ENCODE measurements at regions not wholly inside any gene's neighbourhood (a gene's known extent, or its start where the extent isn't known, plus 50 kb on each side); places are given as distances from the start of the nearest gene placed in this dataset.

DNA sequence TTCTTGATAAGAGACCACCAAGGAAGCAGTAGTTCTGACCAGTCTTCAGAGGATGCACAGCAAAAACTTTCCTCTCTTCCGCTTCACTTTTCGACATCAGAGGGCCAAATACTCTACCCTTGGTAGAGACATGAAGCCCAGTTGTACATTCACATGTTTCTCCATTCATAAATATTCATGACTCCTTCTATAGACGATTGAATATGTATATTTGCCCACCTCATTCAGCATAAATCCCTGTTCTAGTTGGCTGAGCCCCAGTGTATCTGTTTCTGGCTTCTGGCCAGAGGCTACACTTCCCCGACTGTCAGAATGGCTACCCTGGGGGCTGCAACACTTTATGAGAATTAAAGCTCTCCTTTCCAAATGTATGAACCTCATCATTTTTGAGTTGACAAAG lies 258.5 kb downstream of the ASXL3 start:
- Histone ChIP-seq H3K27me3 (no peaks in the 10 kb centered on the region), H3K36me3 (no peaks in the 10 kb centered on the region), H3K9me3 (peaks cover 0 to 4% of the 10 kb centered on the region in 2 donors), H3K4me3 (no peak overlapping the region), H3K4me1 (no peaks in the 10 kb centered on the region), H3K27ac (no peak overlapping the region)
- DNase-seq (ENCODE audit: low spot score) = no peak
- no peak for TF ChIP-seq CTCF (IDR thresholded peaks at IDR 0.05)

DNA sequence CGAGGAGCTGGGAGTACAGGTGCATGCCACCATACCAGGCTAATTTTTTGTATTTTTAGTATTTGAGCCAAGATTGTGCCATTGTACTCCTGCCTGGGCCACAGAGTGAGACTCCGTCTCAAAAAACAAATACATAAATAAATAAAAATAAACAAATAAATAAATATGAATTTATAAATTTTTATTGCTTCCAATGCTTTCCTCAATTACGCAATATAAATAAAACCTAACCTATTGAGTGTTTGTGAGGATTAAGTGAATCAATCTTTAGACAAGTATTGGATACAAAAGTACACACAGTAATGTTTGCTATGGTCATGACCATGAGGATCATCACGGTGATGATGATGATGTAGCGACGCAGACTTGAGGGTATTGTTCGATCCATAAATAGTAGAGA lies 257.4 kb downstream of the ASXL3 start:
- DNase-seq (ENCODE audit: low spot score) = no peak
- TF ChIP-seq CTCF (IDR thresholded peaks at IDR 0.05) = no peak
- H3K4me3 ChIP-seq = no peak overlapping the region
- no peaks in the 10 kb centered on the region for H3K36me3 ChIP-seq
- H3K27me3 ChIP-seq = no peaks in the 10 kb centered on the region
- no peak overlapping the region for H3K27ac ChIP-seq
- peaks cover 0 to 11% of the 10 kb centered on the region in 2 donors for H3K9me3 ChIP-seq
- H3K4me1 ChIP-seq = no peaks in the 10 kb centered on the region

GRCh38 chr18:33833842-33834241 lies 255.8 kb downstream of the ASXL3 start:
- no peaks in the 10 kb centered on the region for H3K36me3 ChIP-seq
- no peak overlapping the region for H3K27ac ChIP-seq
- no peak for DNase-seq (ENCODE audit: low spot score)
- H3K27me3 ChIP-seq = no peaks in the 10 kb centered on the region
- peaks cover 0 to 11% of the 10 kb centered on the region in 2 donors for H3K9me3 ChIP-seq
- TF ChIP-seq CTCF (IDR thresholded peaks at IDR 0.05) = no peak
- H3K4me1 ChIP-seq = no peaks in the 10 kb centered on the region
- no peak overlapping the region for H3K4me3 ChIP-seq

GRCh38 chr18:33831424-33831823 lies 253.4 kb downstream of the ASXL3 start:
- no peak overlapping the region for H3K27ac ChIP-seq
- H3K36me3 ChIP-seq = no peaks in the 10 kb centered on the region
- H3K9me3 ChIP-seq = peaks cover 0 to 11% of the 10 kb centered on the region in 2 donors
- no peak for TF ChIP-seq CTCF (IDR thresholded peaks at IDR 0.05)
- no peaks in the 10 kb centered on the region for H3K27me3 ChIP-seq
- DNase-seq (ENCODE audit: low spot score) = no peak
- no peak overlapping the region for H3K4me3 ChIP-seq
- no peaks in the 10 kb centered on the region for H3K4me1 ChIP-seq

GRCh38 chr18:33830213-33830612 lies 252.2 kb downstream of the ASXL3 start:
- no peaks in the 10 kb centered on the region for H3K4me1 ChIP-seq
- no peak for DNase-seq (ENCODE audit: low spot score)
- H3K36me3 ChIP-seq = no peaks in the 10 kb centered on the region
- no peak overlapping the region for H3K4me3 ChIP-seq
- no peak overlapping the region for H3K27ac ChIP-seq
- H3K9me3 ChIP-seq = peaks cover 0 to 11% of the 10 kb centered on the region in 2 donors
- no peak for TF ChIP-seq CTCF (IDR thresholded peaks at IDR 0.05)
- no peaks in the 10 kb centered on the region for H3K27me3 ChIP-seq

- Histone ChIP-seq H3K27ac (no peak overlapping the region), H3K4me3 (no peak overlapping the region), H3K4me1 (no peaks in the 10 kb centered on the region), H3K36me3 (no peaks in the 10 kb centered on the region), H3K9me3 (peaks cover 0 to 11% of the 10 kb centered on the region in 2 donors), H3K27me3 (no peaks in the 10 kb centered on the region)
- no peak for TF ChIP-seq CTCF (IDR thresholded peaks at IDR 0.05)
- DNase-seq (ENCODE audit: low spot score) = no peak
Observed at GRCh38 chr18:33828949-33829348, 250.9 kb downstream of the ASXL3 start.
